ENCODE measurements at regions not wholly inside any gene's neighbourhood (a gene's known extent, or its start where the extent isn't known, plus 50 kb on each side); places are given as distances from the start of the nearest gene placed in this dataset.

DNA sequence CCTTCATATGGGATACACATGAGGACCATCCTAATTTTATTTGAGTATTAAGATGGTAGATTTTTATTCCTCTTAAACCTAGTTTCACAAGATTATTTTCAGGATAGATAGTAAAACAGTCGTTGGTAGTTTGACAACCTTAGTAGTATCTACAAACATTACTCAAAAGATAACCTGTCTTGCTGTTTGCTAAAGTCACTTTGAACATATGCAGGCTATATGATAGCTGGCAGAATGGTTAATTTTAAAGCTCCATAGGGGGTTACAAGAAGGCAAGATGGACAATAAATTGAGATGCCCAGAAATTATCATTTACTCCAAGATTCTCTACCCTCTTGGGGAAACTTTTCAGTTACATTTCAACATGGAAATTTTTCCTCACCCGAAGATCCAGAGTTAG is 525.7 kb downstream of the SOX5 start:
- Mint-ChIP-seq H3K27ac (no peak overlapping the region), H3K27me3 (no peaks in the 10 kb centered on the region), H3K9me3 (peaks cover 6% of the 10 kb centered on the region), H3K4me3 (no peak overlapping the region), H3K4me1 (ENCODE audit: low read depth) (no peaks in the 10 kb centered on the region), H3K36me3 (ENCODE audit: low read depth) (no peaks in the 10 kb centered on the region)
- intact Hi-C loops (cut with DNase I, micrococcal nuclease) = no loop called here
- TF ChIP-seq, protein P1, sequence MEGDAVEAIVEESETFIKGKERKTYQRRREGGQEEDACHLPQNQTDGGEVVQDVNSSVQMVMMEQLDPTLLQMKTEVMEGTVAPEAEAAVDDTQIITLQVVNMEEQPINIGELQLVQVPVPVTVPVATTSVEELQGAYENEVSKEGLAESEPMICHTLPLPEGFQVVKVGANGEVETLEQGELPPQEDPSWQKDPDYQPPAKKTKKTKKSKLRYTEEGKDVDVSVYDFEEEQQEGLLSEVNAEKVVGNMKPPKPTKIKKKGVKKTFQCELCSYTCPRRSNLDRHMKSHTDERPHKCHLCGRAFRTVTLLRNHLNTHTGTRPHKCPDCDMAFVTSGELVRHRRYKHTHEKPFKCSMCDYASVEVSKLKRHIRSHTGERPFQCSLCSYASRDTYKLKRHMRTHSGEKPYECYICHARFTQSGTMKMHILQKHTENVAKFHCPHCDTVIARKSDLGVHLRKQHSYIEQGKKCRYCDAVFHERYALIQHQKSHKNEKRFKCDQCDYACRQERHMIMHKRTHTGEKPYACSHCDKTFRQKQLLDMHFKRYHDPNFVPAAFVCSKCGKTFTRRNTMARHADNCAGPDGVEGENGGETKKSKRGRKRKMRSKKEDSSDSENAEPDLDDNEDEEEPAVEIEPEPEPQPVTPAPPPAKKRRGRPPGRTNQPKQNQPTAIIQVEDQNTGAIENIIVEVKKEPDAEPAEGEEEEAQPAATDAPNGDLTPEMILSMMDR (IDR thresholded peaks at IDR 0.05) = no peak
- no peak for ATAC-seq (ENCODE audit: poor library complexity)
- Histone ChIP-seq H3K9me3 (ENCODE audit: control insufficient read depth in 1 of 2, insufficient read depth in 1 of 2, low read length in 2 of 2) (no peaks in the 10 kb centered on the region), H3K4me1 (ENCODE audit: insufficient read depth, low read length) (no peaks in the 10 kb centered on the region), H3K4me3 (ENCODE audit: low read length) (no peak overlapping the region), H3K36me3 (ENCODE audit: insufficient read depth, low read length) (no peaks in the 10 kb centered on the region), H3K27ac (ENCODE audit: low read depth in 1 of 2, low read length in 2 of 2) (no peak overlapping the region), H3K27me3 (ENCODE audit: control insufficient read depth in 1 of 2, insufficient read depth in 2 of 2, low read length in 2 of 2) (no peaks in the 10 kb centered on the region)
- no peak for DNase-seq
- CTCF ChIA-PET = no interaction called here
- POLR2A ChIA-PET = no interaction called here

DNA sequence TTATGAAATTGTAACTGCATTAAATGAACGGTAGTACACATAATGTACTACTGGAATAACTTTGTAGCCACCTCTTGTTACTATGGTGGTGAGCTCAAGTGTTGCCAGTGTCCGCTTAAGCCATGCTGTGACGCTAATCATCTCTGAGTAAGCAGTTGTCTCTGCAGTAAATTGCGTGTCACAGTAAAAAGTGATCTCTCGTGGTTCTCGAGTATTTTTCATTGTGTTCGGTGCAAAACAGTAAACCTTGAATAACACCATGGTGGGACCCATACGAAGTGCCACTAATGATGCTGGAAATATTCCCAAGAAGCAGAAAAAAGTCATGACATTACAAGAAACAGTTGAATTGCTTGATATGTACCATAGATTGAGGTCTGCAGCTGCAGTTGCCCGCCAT is 524.8 kb downstream of the SOX5 start:
- no peaks in the 10 kb centered on the region for H3K9me3 ChIP-seq (ENCODE audit: control insufficient read depth in 1 of 2, insufficient read depth in 1 of 2, low read length in 2 of 2)
- TF ChIP-seq, protein P1 (IDR thresholded peaks at IDR 0.05) = no peak
- no peaks in the 10 kb centered on the region for H3K4me1 Mint-ChIP-seq (ENCODE audit: low read depth)
- CTCF ChIA-PET = no interaction called here
- no peak overlapping the region for H3K27ac Mint-ChIP-seq
- intact Hi-C loops (cut with DNase I, micrococcal nuclease) = no loop called here
- no peaks in the 10 kb centered on the region for H3K27me3 Mint-ChIP-seq
- no peak for DNase-seq
- H3K9me3 Mint-ChIP-seq = peaks cover 6% of the 10 kb centered on the region
- H3K27ac ChIP-seq (ENCODE audit: low read depth in 1 of 2, low read length in 2 of 2) = no peak overlapping the region
- no peak overlapping the region for H3K4me3 ChIP-seq (ENCODE audit: low read length)
- no peaks in the 10 kb centered on the region for H3K36me3 Mint-ChIP-seq (ENCODE audit: low read depth)
- H3K4me1 ChIP-seq (ENCODE audit: insufficient read depth, low read length) = no peaks in the 10 kb centered on the region
- POLR2A ChIA-PET = no interaction called here
- ATAC-seq (ENCODE audit: poor library complexity) = no peak
- no peaks in the 10 kb centered on the region for H3K27me3 ChIP-seq (ENCODE audit: control insufficient read depth in 1 of 2, insufficient read depth in 2 of 2, low read length in 2 of 2)
- no peak overlapping the region for H3K4me3 Mint-ChIP-seq
- H3K36me3 ChIP-seq (ENCODE audit: insufficient read depth, low read length) = no peaks in the 10 kb centered on the region

DNA sequence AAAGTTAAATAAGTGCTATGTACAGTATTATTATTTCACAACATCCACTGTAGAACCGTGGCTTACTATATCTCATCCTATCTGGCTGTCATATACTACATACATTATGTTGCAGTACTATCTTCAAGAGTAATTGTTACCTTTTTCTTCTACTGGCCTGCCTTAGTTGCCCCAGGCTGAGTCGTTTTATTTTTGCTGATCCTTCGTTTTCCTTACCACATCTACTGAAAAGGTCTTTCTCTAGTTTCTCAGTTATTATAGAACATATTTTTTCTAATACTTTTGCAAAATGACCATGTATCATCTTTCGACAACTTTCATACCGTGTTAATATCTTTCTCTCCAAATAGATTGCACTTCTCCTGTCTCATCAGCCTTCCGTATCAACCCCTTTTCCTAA is 523.1 kb downstream of the SOX5 start:
- TF ChIP-seq, protein P1 (IDR thresholded peaks at IDR 0.05) = no peak
- H3K4me1 ChIP-seq (ENCODE audit: insufficient read depth, low read length) = no peaks in the 10 kb centered on the region
- no peaks in the 10 kb centered on the region for H3K27me3 Mint-ChIP-seq
- no peak for ATAC-seq (ENCODE audit: poor library complexity)
- no peak for DNase-seq
- no peaks in the 10 kb centered on the region for H3K36me3 Mint-ChIP-seq (ENCODE audit: low read depth)
- no peaks in the 10 kb centered on the region for H3K4me1 Mint-ChIP-seq (ENCODE audit: low read depth)
- intact Hi-C loops (cut with DNase I, micrococcal nuclease) = no loop called here
- H3K27ac ChIP-seq (ENCODE audit: low read depth in 1 of 2, low read length in 2 of 2) = no peak overlapping the region
- H3K36me3 ChIP-seq (ENCODE audit: insufficient read depth, low read length) = no peaks in the 10 kb centered on the region
- no peak overlapping the region for H3K27ac Mint-ChIP-seq
- ChIA-PET POLR2A (no interaction called here), CTCF (no interaction called here)
- peaks cover 6% of the 10 kb centered on the region for H3K9me3 Mint-ChIP-seq
- no peaks in the 10 kb centered on the region for H3K9me3 ChIP-seq (ENCODE audit: control insufficient read depth in 1 of 2, insufficient read depth in 1 of 2, low read length in 2 of 2)
- no peak overlapping the region for H3K4me3 Mint-ChIP-seq
- no peak overlapping the region for H3K4me3 ChIP-seq (ENCODE audit: low read length)
- no peaks in the 10 kb centered on the region for H3K27me3 ChIP-seq (ENCODE audit: control insufficient read depth in 1 of 2, insufficient read depth in 2 of 2, low read length in 2 of 2)

Measured in CD4-positive, alpha-beta T cell (primary cell).